PC-3 (cell line): ENCODE measurements at regions not wholly inside any gene's neighbourhood (a gene's known extent, or its start where the extent isn't known, plus 50 kb on each side); places are given as distances from the start of the nearest gene placed in this dataset.

Experiments used
- ATAC-seq: fragments of 200-7000 bp; cut with Tn5 transposase; 2 replicates; pipeline ENCODE4 v1.9.1; 2020; ENCODE audit warnings: mild to moderate bottlenecking, moderate library complexity
- BruUV-seq: library from RNA; stranded (reverse); fragments of 400-500 nt; replicated peaks from 2 replicates; lab custom pipeline; 2021; lab: Mats Ljungman, UMichigan
- CTCF ChIA-PET: fragments of 300-600 bp; sonication (Branson Sonifier 250); formaldehyde crosslinking; loops from one replicate; lab custom pipeline; 2022; ENCODE audit warnings: antibody characterized with exemption; lab: Charles Lee
- POLR2A ChIA-PET: fragments of 300-600 bp; sonication (Branson Sonifier 250); formaldehyde crosslinking; loops from one replicate; lab custom pipeline; 2022; ENCODE audit warnings: antibody characterized with exemption; ENCODE audit not compliant: unreplicated experiment; lab: Charles Lee
- DNase-seq: peaks from one replicate; pipeline ENCODE4 v3.0.0-alpha.2; 2015
- H2AFZ ChIP-seq: fragments of 300-600 bp; sonication (generic); 2 replicates; pipeline ENCODE4 v1.6.0; 2016; ENCODE audit warnings: antibody characterized with exemption, low read length
- H3F3A ChIP-seq: fragments of 300-600 bp; sonication (generic); one replicate; pipeline ENCODE4 v1.6.0; 2017; ENCODE audit warnings: antibody characterized with exemption, low read length, control low read depth, mild to moderate bottlenecking; ENCODE audit not compliant: unreplicated experiment
- H3K27ac ChIP-seq: fragments of 300-600 bp; sonication (generic); 2 replicates; pipeline ENCODE4 v1.5.1; 2016; ENCODE audit warnings: mild to moderate bottlenecking, low read length
- H3K27me3 ChIP-seq: fragments of 300-600 bp; sonication (generic); 2 replicates; pipeline ENCODE4 v1.6.1; 2016; ENCODE audit warnings: low read length, mixed read lengths
- H3K36me3 ChIP-seq: fragments of 300-600 bp; sonication (generic); 2 replicates; pipeline ENCODE4 v1.6.1; 2016; ENCODE audit warnings: low read depth, mixed run types, low read length, mixed read lengths
- H3K4me1 ChIP-seq: fragments of 300-600 bp; sonication (generic); 2 replicates; pipeline ENCODE4 v1.5.1; 2016; ENCODE audit warnings: low read length; ENCODE audit not compliant: insufficient read depth
- H3K4me2 ChIP-seq: fragments of 300-600 bp; sonication (generic); 2 replicates; pipeline ENCODE4 v1.6.0; 2016; ENCODE audit warnings: low read length
- H3K4me3 ChIP-seq: fragments of 300-600 bp; sonication (generic); 2 replicates; pipeline ENCODE4 v1.5.1; 2016; ENCODE audit warnings: mild to moderate bottlenecking, low read length, mixed read lengths
- H3K79me2 ChIP-seq: fragments of 300-600 bp; sonication (generic); 2 replicates; pipeline ENCODE4 v1.6.1; 2017; ENCODE audit warnings: low read length, mixed read lengths
- H3K9ac ChIP-seq: fragments of 300-600 bp; sonication (generic); 2 replicates; pipeline ENCODE4 v1.6.0; 2016; ENCODE audit warnings: mild to moderate bottlenecking, low read length
- H3K9me2 ChIP-seq: fragments of 300-600 bp; sonication (generic); replicated peaks from 2 replicates; pipeline ENCODE4 v1.6.1; 2016; ENCODE audit warnings: mixed run types, low read length, mixed read lengths
- H3K9me3 ChIP-seq: fragments of 300-600 bp; sonication (generic); 2 replicates; pipeline ENCODE4 v1.6.1; 2016; ENCODE audit warnings: low read length, mixed read lengths
- H4K20me1 ChIP-seq: fragments of 300-600 bp; sonication (generic); 2 replicates; pipeline ENCODE4 v1.6.1; 2016; ENCODE audit warnings: low read length, mixed read lengths
- CTCF ChIP-seq: fragments of 300-600 bp; sonication (generic); conservative IDR thresholded peaks from 2 replicates; pipeline ENCODE4 v1.5.1; 2017; ENCODE audit warnings: antibody characterized with exemption, low read depth, mild to moderate bottlenecking, low read length
- EZH2 ChIP-seq: fragments of 300-600 bp; sonication (generic); IDR thresholded peaks from one replicate; pipeline ENCODE4 v1.6.1; 2017; ENCODE audit warnings: antibody characterized with exemption, mild to moderate bottlenecking, low read length; ENCODE audit not compliant: unreplicated experiment
- EZH2phosphoT487 ChIP-seq: fragments of 300-600 bp; sonication (generic); IDR thresholded peaks from 2 replicates; pipeline ENCODE4 v1.6.1; 2018; ENCODE audit warnings: mild to moderate bottlenecking, antibody characterized with exemption, low read length, borderline replicate concordance
- intact Hi-C: fragments of 100-400 bp; cut with micrococcal nuclease; formaldehyde crosslinking; loops from 2 replicates; pipeline ENCODE4 v1.9.0; 2023

DNA sequence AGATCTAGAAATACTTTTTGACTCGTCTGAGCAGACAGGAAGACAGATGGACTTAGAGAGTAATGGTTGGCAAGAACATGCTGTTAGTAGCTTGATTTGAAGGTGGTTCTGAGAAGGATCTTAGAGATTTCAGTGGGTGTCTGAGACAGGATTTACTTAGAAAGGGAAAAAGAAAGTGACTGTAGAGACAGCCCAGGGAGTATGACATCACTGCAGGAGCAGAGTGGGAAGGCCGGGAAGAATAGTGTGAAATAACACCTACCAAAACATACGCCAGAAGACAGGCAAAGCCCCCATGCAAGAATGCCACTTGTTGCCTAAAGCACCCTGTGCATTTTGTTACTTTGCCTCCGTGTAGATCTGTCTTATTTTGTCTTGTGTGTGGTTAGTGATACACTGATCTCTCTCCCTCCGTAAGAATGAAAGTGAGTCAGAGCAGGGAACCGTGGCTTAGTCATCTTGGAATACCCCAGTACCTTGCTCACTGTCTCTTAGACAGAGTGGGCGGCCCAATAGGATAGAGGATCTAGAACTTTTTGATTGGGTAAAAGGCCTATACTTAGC lies 161.3 kb upstream of the IFNG-AS1 start:
- TF ChIP-seq EZH2 (no peak), EZH2phosphoT487 (no peak)
- Histone ChIP-seq H3K9ac (peak overlapping the region; percentile 56), H2AFZ (peak overlapping the region; percentile 58), H3K27me3 (no peaks in the 10 kb centered on the region), H3K9me2 (no peaks in the 10 kb centered on the region), H3K9me3 (no peaks in the 10 kb centered on the region), H3K4me3 (peak overlapping the region; percentile 65), H3K79me2 (no peaks in the 10 kb centered on the region), H3F3A (no peaks in the 10 kb centered on the region), H3K4me1 (peaks cover 18% of the 10 kb centered on the region), H3K4me2 (peak overlapping the region; percentile 87), H4K20me1 (no peaks in the 10 kb centered on the region), H3K27ac (peak overlapping the region; percentile 78), H3K36me3 (no peaks in the 10 kb centered on the region)
- CTCF ChIA-PET = interaction anchor here (0.7 kb wide), 1 partner anchor 115 kb away, joined by 3 read pairs; no protein-coding TSS in a partner anchor
- DNase-seq (peak; percentile 95), ATAC-seq (peak; percentile 99)
- POLR2A ChIA-PET = interaction anchor here (0.6 kb wide), 1 partner anchor 44 kb away, joined by 4 read pairs; no protein-coding TSS in a partner anchor
- BruUV-seq = TSS peak; percentile 90
- intact Hi-C loops = loop anchor here (5.0 kb wide), 2 partner anchors 114 to 176 kb away; no protein-coding TSS in a partner anchor

- no TSS peak for BruUV-seq
Observed at GRCh38 chr12:67829896-67830295, 159.4 kb upstream of the IFNG-AS1 start.

DNA sequence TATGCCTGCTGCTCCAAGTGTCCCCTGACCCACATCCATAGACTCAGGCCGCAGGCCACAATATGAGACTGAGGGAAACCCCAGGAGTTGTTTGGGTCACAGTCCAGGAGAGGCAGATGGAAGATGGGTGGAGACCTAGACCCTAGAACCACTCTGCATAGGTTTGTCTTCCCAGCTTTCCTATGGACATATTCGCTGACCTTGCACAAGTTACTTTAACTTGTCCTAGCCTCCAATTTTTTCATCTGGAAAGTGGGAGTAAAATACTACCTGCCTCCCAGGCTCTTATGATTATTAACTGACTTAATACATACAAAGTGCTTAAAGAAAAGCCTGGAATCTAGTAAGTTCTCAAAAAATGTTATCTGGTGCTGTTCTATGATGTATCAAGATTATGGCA lies 157.1 kb upstream of the IFNG-AS1 start:
- H3K4me2 ChIP-seq = no peak overlapping the region
- no peak for TF ChIP-seq CTCF
- TF ChIP-seq EZH2phosphoT487 = no peak
- TF ChIP-seq EZH2 = no peak
- H3K27ac ChIP-seq = no peak overlapping the region
- H3K9ac ChIP-seq = no peak overlapping the region
- no peaks in the 10 kb centered on the region for H3K79me2 ChIP-seq
- H3K9me3 ChIP-seq = no peaks in the 10 kb centered on the region
- intact Hi-C loops = no loop called here
- no peak overlapping the region for H3K4me3 ChIP-seq
- ATAC-seq = no peak
- H3F3A ChIP-seq = no peaks in the 10 kb centered on the region
- no peaks in the 10 kb centered on the region for H3K36me3 ChIP-seq
- no peak for DNase-seq
- no peaks in the 10 kb centered on the region for H4K20me1 ChIP-seq
- BruUV-seq = no TSS peak
- CTCF ChIA-PET = no interaction called here
- POLR2A ChIA-PET = no interaction called here
- no peaks in the 10 kb centered on the region for H3K27me3 ChIP-seq
- no peaks in the 10 kb centered on the region for H3K9me2 ChIP-seq
- peaks cover 14% of the 10 kb centered on the region for H3K4me1 ChIP-seq
- H2AFZ ChIP-seq = no peak overlapping the region

More at GRCh38 chr12:67829896-67830295, 159.4 kb upstream of the IFNG-AS1 start:
- Histone ChIP-seq H3K9me3 (no peaks in the 10 kb centered on the region), H3K4me3 (no peak overlapping the region), H3K4me2 (no peak overlapping the region), H3K79me2 (no peaks in the 10 kb centered on the region), H3K36me3 (no peaks in the 10 kb centered on the region), H3K27me3 (no peaks in the 10 kb centered on the region), H4K20me1 (no peaks in the 10 kb centered on the region), H3F3A (no peaks in the 10 kb centered on the region), H3K27ac (no peak overlapping the region), H3K9ac (no peak overlapping the region), H2AFZ (no peak overlapping the region), H3K4me1 (peaks cover 18% of the 10 kb centered on the region), H3K9me2 (no peaks in the 10 kb centered on the region)
- DNase-seq (no peak), ATAC-seq (no peak)
- intact Hi-C loops = loop anchor here (5.0 kb wide), 2 partner anchors 112 to 178 kb away; no protein-coding TSS in a partner anchor
- TF ChIP-seq EZH2phosphoT487 (no peak), CTCF (no peak), EZH2 (no peak)
- CTCF ChIA-PET = no interaction called here
- POLR2A ChIA-PET = no interaction called here
